Activated naive CD8-positive, alpha-beta T cell treated with anti-CD3 and anti-CD28 coated beads for 36 hours (primary cell): ENCODE measurements at regions not wholly inside any gene's neighbourhood (a gene's known extent, or its start where the extent isn't known, plus 50 kb on each side); places are given as distances from the start of the nearest gene placed in this dataset.

ENCODE experiments used
- DNase-seq: peaks from one replicate; pipeline ENCODE4 v3.0.0; 2021
- H3K27ac Mint-ChIP-seq: one replicate; pipeline ENCODE4 v1.8.0; 2022; ENCODE audit warnings: mild to moderate bottlenecking, moderate library complexity, mixed read lengths
- H3K27me3 Mint-ChIP-seq: one replicate; pipeline ENCODE4 v1.8.0; 2022; ENCODE audit warnings: mild to moderate bottlenecking, mixed read lengths
- H3K36me3 Mint-ChIP-seq: one replicate; pipeline ENCODE4 v1.8.0; 2021; ENCODE audit warnings: mild to moderate bottlenecking, mixed read lengths
- H3K4me1 Mint-ChIP-seq: one replicate; pipeline ENCODE4 v1.8.0; 2021; ENCODE audit warnings: mixed read lengths
- H3K4me3 Mint-ChIP-seq: one replicate; pipeline ENCODE4 v1.8.0; 2022; ENCODE audit warnings: mild to moderate bottlenecking, moderate library complexity, mixed read lengths
- H3K9me3 Mint-ChIP-seq: one replicate; pipeline ENCODE4 v1.8.0; 2022; ENCODE audit warnings: mixed read lengths

DNA sequence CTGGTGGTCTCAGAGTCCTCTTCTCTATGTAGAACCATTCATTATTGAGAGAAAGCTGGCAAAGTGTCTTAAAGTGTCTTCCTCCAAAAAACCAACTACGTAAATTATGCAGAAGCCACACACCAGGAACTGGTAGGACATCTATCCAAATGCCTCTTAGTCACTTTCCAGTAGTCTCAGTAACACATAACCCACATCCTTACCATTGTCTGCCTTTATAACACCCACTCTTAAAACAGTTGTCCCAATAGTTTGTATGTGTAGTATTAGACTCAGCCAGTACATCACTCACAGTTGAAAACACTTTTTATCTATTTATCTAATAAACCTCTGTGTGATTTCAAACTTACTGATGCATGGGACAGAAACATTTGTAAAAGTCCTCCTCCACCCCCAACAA, 143.6 kb upstream of the HNRNPA3 start:
- H3K27me3 Mint-ChIP-seq: no peaks in the 10 kb centered on the region
- H3K4me3 Mint-ChIP-seq: no peak overlapping the region
- no peaks in the 10 kb centered on the region for H3K9me3 Mint-ChIP-seq
- H3K36me3 Mint-ChIP-seq: no peaks in the 10 kb centered on the region
- H3K4me1 Mint-ChIP-seq: no peaks in the 10 kb centered on the region
- H3K27ac Mint-ChIP-seq: no peak overlapping the region
- no peak for DNase-seq

GRCh38 chr2:177072090-177072489, 140.5 kb upstream of the HNRNPA3 start:
- Mint-ChIP-seq H3K9me3 (no peaks in the 10 kb centered on the region), H3K4me3 (no peak overlapping the region), H3K4me1 (no peaks in the 10 kb centered on the region), H3K27ac (no peak overlapping the region), H3K27me3 (peaks cover 5% of the 10 kb centered on the region), H3K36me3 (no peaks in the 10 kb centered on the region)
- no peak for DNase-seq

DNA sequence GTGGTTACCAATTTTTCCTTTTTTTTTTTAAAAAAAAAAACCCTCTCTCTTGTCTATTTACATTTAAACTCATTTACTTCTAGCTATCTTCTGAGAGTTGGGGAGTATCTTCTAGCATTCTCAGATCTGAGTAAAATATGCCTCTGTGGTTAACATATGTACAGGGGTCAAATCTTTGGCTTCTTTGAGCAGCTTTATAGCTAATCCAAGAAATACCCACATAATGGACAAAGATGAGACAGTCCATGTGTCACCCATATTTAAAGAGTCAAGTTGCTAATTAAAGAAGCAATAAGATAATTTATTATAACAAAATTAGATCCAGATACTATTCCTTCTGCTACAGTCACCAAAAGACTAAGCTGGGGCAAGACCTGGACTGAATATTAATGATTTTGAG, 139.0 kb upstream of the HNRNPA3 start:
- Mint-ChIP-seq H3K36me3 (no peaks in the 10 kb centered on the region), H3K4me3 (no peak overlapping the region), H3K4me1 (no peaks in the 10 kb centered on the region), H3K9me3 (no peaks in the 10 kb centered on the region), H3K27me3 (peaks cover 5% of the 10 kb centered on the region), H3K27ac (no peak overlapping the region)
- DNase-seq: no peak

DNA sequence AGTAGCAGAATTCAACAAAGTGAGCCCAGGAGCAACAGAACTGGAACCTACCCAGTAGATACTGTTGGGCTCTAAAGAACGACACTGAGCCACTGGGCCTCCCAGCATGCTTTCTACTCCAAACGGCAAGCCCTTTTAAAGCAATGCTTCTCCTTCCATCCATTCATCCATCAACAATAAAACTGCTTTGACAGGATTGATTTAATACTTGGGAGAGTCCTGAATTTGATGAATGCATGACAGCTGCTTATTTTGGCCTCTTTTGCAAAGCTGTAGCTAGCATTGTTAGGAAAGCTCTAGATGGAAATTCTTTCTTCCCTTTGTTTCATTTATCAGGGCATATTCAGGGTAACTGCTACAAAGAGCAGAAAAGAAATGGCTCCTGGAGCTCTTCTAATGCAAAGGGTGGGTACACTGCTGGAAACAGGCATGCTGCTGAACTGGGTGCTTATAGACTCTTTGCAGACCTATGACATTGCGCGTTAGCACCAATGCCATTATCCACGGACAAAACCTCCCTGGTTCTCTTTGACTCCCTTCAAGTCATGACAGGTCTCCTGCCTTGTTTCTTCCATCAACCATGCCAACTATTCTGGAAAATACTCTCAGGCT, 138.4 kb upstream of the HNRNPA3 start:
- Mint-ChIP-seq H3K4me1 (no peaks in the 10 kb centered on the region), H3K9me3 (no peaks in the 10 kb centered on the region), H3K27ac (no peak overlapping the region), H3K36me3 (no peaks in the 10 kb centered on the region), H3K27me3 (peaks cover 9% of the 10 kb centered on the region), H3K4me3 (no peak overlapping the region)
- no peak for DNase-seq

- no peak for DNase-seq
- no peak overlapping the region for H3K4me3 Mint-ChIP-seq
- peaks cover 2% of the 10 kb centered on the region for H3K9me3 Mint-ChIP-seq
- H3K4me1 Mint-ChIP-seq: no peaks in the 10 kb centered on the region
- H3K27ac Mint-ChIP-seq: no peak overlapping the region
- peaks cover 9% of the 10 kb centered on the region for H3K27me3 Mint-ChIP-seq
- no peaks in the 10 kb centered on the region for H3K36me3 Mint-ChIP-seq
Observed at GRCh38 chr2:177075254-177075653, 137.3 kb upstream of the HNRNPA3 start.

DNA sequence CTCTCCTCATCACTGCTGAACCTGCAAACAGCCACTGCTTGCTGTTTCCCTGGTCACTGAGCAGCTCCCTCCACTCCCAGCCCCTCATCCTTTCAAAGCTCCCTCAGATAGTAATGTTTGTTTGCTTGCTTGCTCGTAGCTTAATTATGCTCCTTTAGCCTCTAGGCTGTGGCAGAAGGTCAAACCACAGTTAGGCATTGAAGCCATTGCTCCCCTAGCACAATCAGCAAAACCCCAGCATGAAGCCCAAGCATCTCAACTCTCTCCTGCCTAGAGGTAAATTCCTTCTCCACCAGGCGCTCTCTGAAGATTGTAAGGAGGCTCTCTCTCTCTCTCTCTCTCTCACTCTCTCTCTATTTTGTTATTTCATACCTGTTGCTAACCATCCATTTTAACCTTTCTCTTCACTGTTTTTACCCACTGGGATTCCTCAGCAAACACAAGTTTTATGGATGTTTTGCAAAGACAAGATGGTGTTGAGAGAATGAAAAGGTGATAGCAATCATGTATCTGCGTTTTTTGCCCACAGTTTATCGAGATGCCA, 135.9 kb upstream of the HNRNPA3 start:
- Mint-ChIP-seq H3K36me3 (no peaks in the 10 kb centered on the region), H3K27ac (no peak overlapping the region), H3K4me3 (no peak overlapping the region), H3K4me1 (no peaks in the 10 kb centered on the region), H3K27me3 (peaks cover 9% of the 10 kb centered on the region), H3K9me3 (peaks cover 2% of the 10 kb centered on the region)
- DNase-seq: no peak

- Mint-ChIP-seq H3K36me3 (no peaks in the 10 kb centered on the region), H3K4me1 (no peaks in the 10 kb centered on the region), H3K4me3 (no peak overlapping the region), H3K27ac (no peak overlapping the region), H3K27me3 (peaks cover 9% of the 10 kb centered on the region), H3K9me3 (peaks cover 2% of the 10 kb centered on the region)
- DNase-seq: no peak
Observed at GRCh38 chr2:177077778-177078177, 134.8 kb upstream of the HNRNPA3 start.

DNA sequence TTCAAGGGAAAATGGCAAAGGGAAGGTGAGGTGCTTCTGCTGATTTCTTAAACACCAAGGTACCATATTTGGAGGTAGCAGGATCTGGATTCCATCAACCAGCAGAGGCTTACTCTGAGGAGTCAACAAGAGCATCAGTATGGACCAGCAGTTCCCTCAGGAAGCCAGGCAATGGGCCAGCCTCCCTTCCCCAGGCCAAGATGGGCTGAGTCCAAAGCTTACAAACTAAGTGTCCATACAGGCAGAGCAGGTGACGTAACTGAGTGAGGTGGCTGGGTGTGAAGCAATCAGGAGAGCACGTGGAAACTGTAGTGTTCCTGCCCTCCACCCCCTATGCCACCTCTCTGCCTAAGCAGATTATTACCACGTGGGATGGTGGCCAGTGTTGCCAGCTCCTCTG, 134.2 kb upstream of the HNRNPA3 start:
- H3K9me3 Mint-ChIP-seq: peaks cover 2% of the 10 kb centered on the region
- no peak overlapping the region for H3K4me3 Mint-ChIP-seq
- H3K27me3 Mint-ChIP-seq: peaks cover 9% of the 10 kb centered on the region
- DNase-seq: no peak
- no peaks in the 10 kb centered on the region for H3K4me1 Mint-ChIP-seq
- H3K36me3 Mint-ChIP-seq: no peaks in the 10 kb centered on the region
- no peak overlapping the region for H3K27ac Mint-ChIP-seq

- Mint-ChIP-seq H3K4me1 (no peaks in the 10 kb centered on the region), H3K9me3 (peaks cover 2% of the 10 kb centered on the region), H3K27ac (no peak overlapping the region), H3K36me3 (no peaks in the 10 kb centered on the region), H3K4me3 (no peak overlapping the region), H3K27me3 (peaks cover 9% of the 10 kb centered on the region)
- no peak for DNase-seq
Observed at GRCh38 chr2:177078855-177079254, 133.7 kb upstream of the HNRNPA3 start.

- H3K4me1 Mint-ChIP-seq: no peaks in the 10 kb centered on the region
- no peak overlapping the region for H3K4me3 Mint-ChIP-seq
- H3K27ac Mint-ChIP-seq: no peak overlapping the region
- H3K9me3 Mint-ChIP-seq: peaks cover 2% of the 10 kb centered on the region
- no peak for DNase-seq
- H3K27me3 Mint-ChIP-seq: peaks cover 9% of the 10 kb centered on the region
- no peaks in the 10 kb centered on the region for H3K36me3 Mint-ChIP-seq
Observed at GRCh38 chr2:177080746-177081284, 131.8 kb upstream of the HNRNPA3 start.

- no peaks in the 10 kb centered on the region for H3K4me1 Mint-ChIP-seq
- no peaks in the 10 kb centered on the region for H3K36me3 Mint-ChIP-seq
- no peaks in the 10 kb centered on the region for H3K27me3 Mint-ChIP-seq
- DNase-seq: no peak
- H3K4me3 Mint-ChIP-seq: no peak overlapping the region
- H3K9me3 Mint-ChIP-seq: peaks cover 2% of the 10 kb centered on the region
- H3K27ac Mint-ChIP-seq: no peak overlapping the region
Observed at GRCh38 chr2:177084607-177085006, 128.0 kb upstream of the HNRNPA3 start.

- H3K27ac Mint-ChIP-seq: no peak overlapping the region
- peaks cover 3% of the 10 kb centered on the region for H3K27me3 Mint-ChIP-seq
- H3K4me3 Mint-ChIP-seq: no peak overlapping the region
- H3K9me3 Mint-ChIP-seq: no peaks in the 10 kb centered on the region
- H3K36me3 Mint-ChIP-seq: no peaks in the 10 kb centered on the region
- H3K4me1 Mint-ChIP-seq: peaks cover 5% of the 10 kb centered on the region
- DNase-seq: no peak
Observed at GRCh38 chr2:177088529-177088928, 124.1 kb upstream of the HNRNPA3 start.

DNA sequence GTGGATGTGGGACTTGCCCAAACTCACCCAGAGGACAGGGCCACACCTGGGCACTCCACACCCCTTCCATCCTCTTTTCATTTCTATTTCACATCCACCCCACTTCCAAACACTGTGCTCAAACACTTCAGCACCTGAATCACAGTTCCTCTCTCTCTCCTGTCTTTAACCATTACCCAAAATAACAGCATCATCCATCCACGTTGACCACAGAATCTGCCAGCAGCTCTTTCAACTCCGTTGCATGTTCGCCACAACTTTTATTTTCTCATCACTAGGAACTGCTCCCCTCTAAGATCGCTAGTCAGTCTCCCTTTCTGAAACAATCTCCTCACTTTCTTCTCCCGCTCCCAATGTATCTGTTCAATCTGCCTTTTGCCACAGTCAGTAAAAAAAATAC, 121.6 kb upstream of the HNRNPA3 start:
- peaks cover 6% of the 10 kb centered on the region for H3K27me3 Mint-ChIP-seq
- H3K9me3 Mint-ChIP-seq: no peaks in the 10 kb centered on the region
- no peaks in the 10 kb centered on the region for H3K36me3 Mint-ChIP-seq
- H3K4me3 Mint-ChIP-seq: no peak overlapping the region
- H3K4me1 Mint-ChIP-seq: peaks cover 5% of the 10 kb centered on the region
- DNase-seq: no peak
- no peak overlapping the region for H3K27ac Mint-ChIP-seq

GRCh38 chr2:177093371-177093770, 119.2 kb upstream of the HNRNPA3 start:
- no peak for DNase-seq
- Mint-ChIP-seq H3K27me3 (peaks cover 6% of the 10 kb centered on the region), H3K4me1 (peaks cover 5% of the 10 kb centered on the region), H3K27ac (no peak overlapping the region), H3K36me3 (no peaks in the 10 kb centered on the region), H3K9me3 (no peaks in the 10 kb centered on the region), H3K4me3 (no peak overlapping the region)

DNA sequence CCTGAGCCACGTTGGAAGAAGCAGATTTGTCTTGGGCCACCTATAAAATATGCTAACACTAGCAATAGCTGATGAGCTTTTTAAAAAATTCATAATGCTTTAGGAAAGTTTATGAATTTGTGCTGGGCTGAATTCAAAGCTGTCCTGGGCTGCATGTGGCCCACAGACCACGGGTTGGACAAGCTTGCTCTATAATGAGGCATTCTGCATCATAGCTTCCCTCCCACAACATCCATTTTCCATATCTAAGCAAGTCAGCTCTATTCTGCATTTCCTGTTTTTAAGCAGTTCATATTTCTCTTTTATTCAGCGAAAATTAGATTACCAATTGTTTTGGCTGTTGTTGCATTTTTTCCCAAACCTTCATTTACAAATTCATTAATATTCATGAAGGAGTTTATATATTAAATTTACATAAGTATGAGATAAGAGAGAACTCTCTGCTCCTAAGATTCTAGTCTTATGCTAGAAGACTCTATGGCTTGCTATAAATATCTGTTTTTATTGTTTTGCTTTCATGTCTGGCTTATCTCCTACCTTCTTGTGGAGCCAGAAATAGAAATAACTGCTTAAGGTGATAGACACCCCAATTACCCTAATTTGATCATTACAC, 114.5 kb upstream of the HNRNPA3 start:
- peaks cover 4% of the 10 kb centered on the region for H3K27me3 Mint-ChIP-seq
- DNase-seq: no peak
- H3K36me3 Mint-ChIP-seq: peaks cover 2% of the 10 kb centered on the region
- H3K4me1 Mint-ChIP-seq: no peaks in the 10 kb centered on the region
- no peak overlapping the region for H3K27ac Mint-ChIP-seq
- H3K4me3 Mint-ChIP-seq: no peak overlapping the region
- peaks cover 8% of the 10 kb centered on the region for H3K9me3 Mint-ChIP-seq

GRCh38 chr2:177101930-177102329, 110.7 kb upstream of the HNRNPA3 start:
- H3K27me3 Mint-ChIP-seq: no peaks in the 10 kb centered on the region
- no peak overlapping the region for H3K27ac Mint-ChIP-seq
- H3K4me1 Mint-ChIP-seq: no peaks in the 10 kb centered on the region
- peaks cover 2% of the 10 kb centered on the region for H3K36me3 Mint-ChIP-seq
- peaks cover 8% of the 10 kb centered on the region for H3K9me3 Mint-ChIP-seq
- H3K4me3 Mint-ChIP-seq: no peak overlapping the region
- DNase-seq: no peak
